Kidney glomerular epithelial cell (primary cell): ENCODE measurements at regions not wholly inside any gene's neighbourhood (a gene's known extent, or its start where the extent isn't known, plus 50 kb on each side); places are given as distances from the start of the nearest gene placed in this dataset.

Experiments used
- DNase-seq: peaks from one replicate; lab custom pipeline; 2025; lab: John Stamatoyannopoulos, UW

GRCh38 chr12:25755136-25755970 is 202.3 kb upstream of the LMNTD1 start:
- DNase-seq, result no peak

- no peak for DNase-seq
Measured at GRCh38 chr12:25755971-25756260, 202.6 kb upstream of the RASSF8 start.

GRCh38 chr12:25757037-25757665 is 201.3 kb upstream of the RASSF8 start:
- DNase-seq, result no peak

GRCh38 chr12:25759752-25760151 is 198.7 kb upstream of the RASSF8 start:
- no peak for DNase-seq

GRCh38 chr12:25761356-25761755 is 197.1 kb upstream of the RASSF8 start:
- no peak for DNase-seq

GRCh38 chr12:25764409-25764808 is 194.1 kb upstream of the RASSF8 start:
- DNase-seq, result no peak

GRCh38 chr12:25764892-25765291 is 193.6 kb upstream of the RASSF8 start:
- DNase-seq, result no peak

GRCh38 chr12:25767606-25768005 is 190.9 kb upstream of the RASSF8 start:
- DNase-seq, result no peak

GRCh38 chr12:25768151-25768550 is 190.3 kb upstream of the RASSF8 start:
- no peak for DNase-seq

- DNase-seq, result peak; percentile 58
Measured at GRCh38 chr12:25769082-25769945, 189.2 kb upstream of the RASSF8 start.

- no peak for DNase-seq
Measured at GRCh38 chr12:25771041-25771440, 187.4 kb upstream of the RASSF8 start.

GRCh38 chr12:25771476-25771875 is 187.0 kb upstream of the RASSF8 start:
- no peak for DNase-seq

- DNase-seq, result no peak
Measured at GRCh38 chr12:25775968-25776367, 182.5 kb upstream of the RASSF8 start.

- no peak for DNase-seq
Measured at GRCh38 chr12:25780771-25781170, 177.7 kb upstream of the RASSF8 start.

GRCh38 chr12:25781232-25781631 is 177.2 kb upstream of the RASSF8 start:
- DNase-seq, result no peak

GRCh38 chr12:25783566-25783965 is 174.9 kb upstream of the RASSF8 start:
- DNase-seq, result no peak

GRCh38 chr12:25784669-25785068 is 173.8 kb upstream of the RASSF8 start:
- DNase-seq, result no peak

GRCh38 chr12:25785134-25785533 is 173.3 kb upstream of the RASSF8 start:
- DNase-seq, result no peak

GRCh38 chr12:25787701-25788100 is 170.8 kb upstream of the RASSF8 start:
- DNase-seq, result no peak

GRCh38 chr12:25788707-25789442 is 169.6 kb upstream of the RASSF8 start:
- no peak for DNase-seq

- no peak for DNase-seq
Measured at GRCh38 chr12:25789541-25789944, 168.9 kb upstream of the RASSF8 start.

- DNase-seq, result no peak
Measured at GRCh38 chr12:25792031-25792430, 166.5 kb upstream of the RASSF8 start.
